ENCODE measurements at regions not wholly inside any gene's neighbourhood (a gene's known extent, or its start where the extent isn't known, plus 50 kb on each side); places are given as distances from the start of the nearest gene placed in this dataset.

DNA sequence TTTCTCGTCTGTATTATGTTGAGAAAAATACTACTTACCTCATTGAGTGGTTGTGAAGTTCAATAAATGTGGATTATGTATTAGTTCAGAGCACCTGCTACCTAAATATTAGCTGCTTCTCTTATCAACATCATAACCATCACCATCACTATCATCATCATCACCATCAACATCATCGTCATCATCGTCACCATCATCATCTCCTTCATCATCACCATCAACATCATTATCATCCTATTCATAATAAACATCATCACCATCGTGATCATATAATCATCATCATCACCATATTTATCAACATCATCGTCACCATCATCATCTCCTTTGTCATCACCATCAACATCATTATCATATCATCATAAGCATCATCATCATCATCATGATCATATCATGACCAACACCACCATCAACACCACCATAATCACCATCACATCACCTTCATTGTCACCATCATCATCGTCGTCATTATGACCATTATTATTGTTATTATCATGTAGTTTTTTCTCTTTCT, 181.0 kb upstream of the ADCY2 start:
- Mint-ChIP-seq H3K4me1 (ENCODE audit: insufficient read depth, unreplicated experiment) (no peaks in the 10 kb centered on the region), H3K4me3 (ENCODE audit: unreplicated experiment) (no peak overlapping the region), H3K9me3 (ENCODE audit: unreplicated experiment) (peaks cover 8% of the 10 kb centered on the region), H3K27ac (ENCODE audit: low read depth, unreplicated experiment) (no peak overlapping the region), H3K27me3 (ENCODE audit: insufficient read depth, unreplicated experiment) (no peaks in the 10 kb centered on the region), H3K36me3 (ENCODE audit: insufficient read depth, unreplicated experiment) (no peaks in the 10 kb centered on the region)
- ChIA-PET CTCF (no interaction called here), POLR2A (no interaction called here)
- DNase-seq (ENCODE audit: unreplicated experiment), result no peak
- intact Hi-C loops (cut with micrococcal nuclease), result no loop called here
- no TSS peak for BruUV-seq (replicated peaks)
- TF ChIP-seq, protein P1, sequence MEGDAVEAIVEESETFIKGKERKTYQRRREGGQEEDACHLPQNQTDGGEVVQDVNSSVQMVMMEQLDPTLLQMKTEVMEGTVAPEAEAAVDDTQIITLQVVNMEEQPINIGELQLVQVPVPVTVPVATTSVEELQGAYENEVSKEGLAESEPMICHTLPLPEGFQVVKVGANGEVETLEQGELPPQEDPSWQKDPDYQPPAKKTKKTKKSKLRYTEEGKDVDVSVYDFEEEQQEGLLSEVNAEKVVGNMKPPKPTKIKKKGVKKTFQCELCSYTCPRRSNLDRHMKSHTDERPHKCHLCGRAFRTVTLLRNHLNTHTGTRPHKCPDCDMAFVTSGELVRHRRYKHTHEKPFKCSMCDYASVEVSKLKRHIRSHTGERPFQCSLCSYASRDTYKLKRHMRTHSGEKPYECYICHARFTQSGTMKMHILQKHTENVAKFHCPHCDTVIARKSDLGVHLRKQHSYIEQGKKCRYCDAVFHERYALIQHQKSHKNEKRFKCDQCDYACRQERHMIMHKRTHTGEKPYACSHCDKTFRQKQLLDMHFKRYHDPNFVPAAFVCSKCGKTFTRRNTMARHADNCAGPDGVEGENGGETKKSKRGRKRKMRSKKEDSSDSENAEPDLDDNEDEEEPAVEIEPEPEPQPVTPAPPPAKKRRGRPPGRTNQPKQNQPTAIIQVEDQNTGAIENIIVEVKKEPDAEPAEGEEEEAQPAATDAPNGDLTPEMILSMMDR (IDR thresholded peaks at IDR 0.05; ENCODE audit: unreplicated experiment), result no peak

DNA sequence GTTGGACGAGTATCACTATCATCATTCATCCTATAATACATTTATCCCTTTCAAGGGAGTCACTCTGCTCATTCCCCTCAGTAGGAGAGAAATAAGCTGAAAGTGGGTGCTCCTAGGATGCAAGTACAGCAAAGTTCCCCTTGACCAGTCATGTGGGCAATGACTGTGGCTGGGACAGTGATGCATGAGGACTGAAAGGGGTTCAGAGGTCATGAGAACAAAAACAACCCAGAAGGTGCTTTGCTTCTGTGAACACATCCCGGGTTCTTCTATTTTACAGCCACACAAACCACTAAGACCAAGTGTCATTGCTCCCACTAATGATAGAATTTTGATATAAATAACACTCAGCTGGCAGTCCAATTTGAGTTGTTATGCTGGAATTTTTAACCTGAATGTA, 177.8 kb upstream of the ADCY2 start:
- H3K4me3 Mint-ChIP-seq (ENCODE audit: unreplicated experiment), result no peak overlapping the region
- H3K27me3 Mint-ChIP-seq (ENCODE audit: insufficient read depth, unreplicated experiment), result no peaks in the 10 kb centered on the region
- CTCF ChIA-PET, result interaction anchor here (0.6 kb wide), 1 partner anchor 202 kb away, joined by 3 read pairs; no protein-coding TSS in a partner anchor
- H3K27ac Mint-ChIP-seq (ENCODE audit: low read depth, unreplicated experiment), result no peak overlapping the region
- H3K4me1 Mint-ChIP-seq (ENCODE audit: insufficient read depth, unreplicated experiment), result no peaks in the 10 kb centered on the region
- POLR2A ChIA-PET, result no interaction called here
- TF ChIP-seq, protein P1 (IDR thresholded peaks at IDR 0.05; ENCODE audit: unreplicated experiment), result no peak
- intact Hi-C loops (cut with micrococcal nuclease), result no loop called here
- peaks cover 8% of the 10 kb centered on the region for H3K9me3 Mint-ChIP-seq (ENCODE audit: unreplicated experiment)
- BruUV-seq (replicated peaks), result no TSS peak
- no peak for DNase-seq (ENCODE audit: unreplicated experiment)
- no peaks in the 10 kb centered on the region for H3K36me3 Mint-ChIP-seq (ENCODE audit: insufficient read depth, unreplicated experiment)

DNA sequence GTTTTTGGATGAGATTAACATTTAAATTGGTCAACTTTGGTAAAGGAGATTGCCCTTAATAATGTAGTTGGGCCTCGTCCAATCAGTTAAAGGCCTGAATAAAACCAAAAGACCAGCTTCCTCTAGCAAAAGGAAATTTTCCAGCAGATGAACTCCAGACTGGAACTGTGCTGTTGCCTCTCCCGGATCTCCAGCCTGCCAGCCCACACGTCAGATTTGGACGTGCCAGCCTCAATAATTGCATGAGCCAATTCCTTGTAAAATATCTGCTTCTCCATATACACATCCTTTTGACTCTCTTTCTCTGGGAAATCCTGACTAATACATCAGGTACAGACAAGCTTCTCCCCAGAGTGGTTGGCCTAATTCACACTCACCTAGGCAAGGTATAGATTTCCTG, 175.8 kb upstream of the ADCY2 start:
- intact Hi-C loops (cut with micrococcal nuclease), result no loop called here
- no TSS peak for BruUV-seq (replicated peaks)
- TF ChIP-seq, protein P1 (IDR thresholded peaks at IDR 0.05; ENCODE audit: unreplicated experiment), result no peak
- DNase-seq (ENCODE audit: unreplicated experiment), result no peak
- no peak overlapping the region for H3K27ac Mint-ChIP-seq (ENCODE audit: low read depth, unreplicated experiment)
- no peak overlapping the region for H3K4me3 Mint-ChIP-seq (ENCODE audit: unreplicated experiment)
- H3K4me1 Mint-ChIP-seq (ENCODE audit: insufficient read depth, unreplicated experiment), result no peaks in the 10 kb centered on the region
- no peaks in the 10 kb centered on the region for H3K36me3 Mint-ChIP-seq (ENCODE audit: insufficient read depth, unreplicated experiment)
- ChIA-PET POLR2A (no interaction called here), CTCF (interaction anchor here (0.7 kb wide), 1 partner anchor 525 kb away, joined by 4 read pairs; no protein-coding TSS in a partner anchor)
- H3K27me3 Mint-ChIP-seq (ENCODE audit: insufficient read depth, unreplicated experiment), result no peaks in the 10 kb centered on the region
- H3K9me3 Mint-ChIP-seq (ENCODE audit: unreplicated experiment), result peaks cover 8% of the 10 kb centered on the region

DNA sequence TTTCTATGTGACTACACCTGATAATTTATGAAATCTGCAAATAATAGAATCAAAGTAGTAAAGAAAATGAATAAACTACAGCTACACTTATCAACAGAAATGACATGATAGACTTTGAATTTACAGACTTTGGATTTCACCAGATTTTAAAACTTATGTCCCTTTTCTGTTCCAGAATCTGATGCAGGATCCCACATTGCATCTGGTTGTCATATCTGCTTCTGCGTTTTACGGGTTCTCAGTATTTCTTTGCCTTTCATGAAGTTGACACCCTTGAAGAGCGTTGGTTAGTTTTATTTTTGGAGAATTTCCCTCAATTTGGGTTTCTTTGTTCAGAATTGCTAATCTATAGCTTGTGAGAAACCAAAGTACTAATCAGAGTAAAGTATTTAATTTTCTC, 174.9 kb upstream of the ADCY2 start:
- TF ChIP-seq, protein P1 (IDR thresholded peaks at IDR 0.05; ENCODE audit: unreplicated experiment), result no peak
- H3K27me3 Mint-ChIP-seq (ENCODE audit: insufficient read depth, unreplicated experiment), result no peaks in the 10 kb centered on the region
- no peak overlapping the region for H3K27ac Mint-ChIP-seq (ENCODE audit: low read depth, unreplicated experiment)
- H3K4me3 Mint-ChIP-seq (ENCODE audit: unreplicated experiment), result no peak overlapping the region
- intact Hi-C loops (cut with micrococcal nuclease), result no loop called here
- no peaks in the 10 kb centered on the region for H3K4me1 Mint-ChIP-seq (ENCODE audit: insufficient read depth, unreplicated experiment)
- no peaks in the 10 kb centered on the region for H3K36me3 Mint-ChIP-seq (ENCODE audit: insufficient read depth, unreplicated experiment)
- ChIA-PET POLR2A (interaction anchor here (0.8 kb wide), 1 partner anchor 455 kb away, joined by 3 read pairs; no protein-coding TSS in a partner anchor), CTCF (no interaction called here)
- no TSS peak for BruUV-seq (replicated peaks)
- no peak for DNase-seq (ENCODE audit: unreplicated experiment)
- peaks cover 8% of the 10 kb centered on the region for H3K9me3 Mint-ChIP-seq (ENCODE audit: unreplicated experiment)

Measured in MCF 10A (cell line).